ENCODE measurements at regions not wholly inside any gene's neighbourhood (a gene's known extent, or its start where the extent isn't known, plus 50 kb on each side); places are given as distances from the start of the nearest gene placed in this dataset.

DNA sequence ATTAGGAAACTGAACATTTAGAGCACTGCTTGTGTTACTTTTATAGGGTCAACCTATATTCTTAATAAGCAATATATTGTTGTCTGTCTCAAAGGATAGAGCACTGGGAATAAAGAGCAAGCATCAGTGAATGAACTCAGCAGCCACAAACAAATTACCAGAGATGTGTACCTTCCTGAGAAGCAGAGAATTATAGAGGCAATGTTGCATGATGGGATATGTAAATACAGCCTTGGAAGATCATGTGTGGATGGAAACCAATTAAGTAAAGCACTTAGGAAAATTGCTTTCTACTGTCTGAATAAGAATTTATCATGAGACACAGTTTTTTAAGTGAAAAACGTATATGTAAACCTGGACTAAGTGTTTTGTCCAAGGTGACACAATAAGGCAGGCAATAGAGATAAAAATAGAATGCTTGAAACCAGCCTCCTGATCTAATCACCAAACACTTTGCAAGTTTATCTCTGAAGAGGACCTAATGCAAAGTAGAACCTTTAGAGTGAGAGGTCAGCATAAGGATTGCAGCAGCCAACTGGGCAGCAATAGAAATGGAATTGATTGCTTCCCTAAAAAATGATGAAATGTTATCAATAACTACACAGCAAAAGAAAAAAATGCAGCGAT, 848.0 kb downstream of the TUSC7 start:
- no peak for DNase-seq (ENCODE audit: low read depth)

DNA sequence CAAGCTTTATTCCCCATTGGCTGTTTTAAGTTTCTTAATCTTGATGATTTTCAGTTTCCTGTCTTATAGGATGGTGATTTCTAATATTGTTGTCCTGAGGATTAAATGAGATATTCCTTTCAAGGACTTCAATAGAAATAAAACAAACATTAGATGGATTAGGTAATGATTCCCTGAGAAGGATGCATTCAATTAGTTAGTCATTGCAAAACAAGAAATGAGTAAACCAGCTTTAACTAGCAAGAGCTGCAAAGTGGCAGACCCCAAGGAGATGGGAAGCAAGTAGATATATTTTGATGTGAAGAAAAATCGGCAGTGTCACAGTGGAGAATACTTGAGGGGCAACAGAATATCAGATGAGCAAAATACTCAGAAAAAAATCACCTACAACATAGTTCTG, 849.1 kb downstream of the TUSC7 start:
- no peak for DNase-seq (ENCODE audit: low read depth)

DNA sequence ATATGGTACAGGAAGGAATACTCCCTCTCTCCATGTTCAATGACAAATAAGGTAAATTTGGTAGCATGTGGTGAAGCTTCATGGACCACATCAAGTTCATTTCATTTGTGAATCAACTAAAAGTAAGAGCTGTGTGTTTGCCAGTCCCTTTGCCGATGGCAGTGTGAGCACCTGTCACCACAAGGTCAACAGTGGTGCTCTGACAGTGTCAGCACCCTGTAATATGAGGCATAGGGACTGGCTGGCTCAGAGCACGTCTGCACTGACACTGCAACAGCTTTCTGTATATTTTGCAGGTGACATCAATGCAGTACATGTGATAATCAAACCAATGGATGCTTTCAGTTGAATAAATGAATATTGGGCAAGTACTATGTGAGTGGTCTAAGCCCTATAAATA, 852.4 kb downstream of the TUSC7 start:
- no peak for DNase-seq (ENCODE audit: low read depth)

DNA sequence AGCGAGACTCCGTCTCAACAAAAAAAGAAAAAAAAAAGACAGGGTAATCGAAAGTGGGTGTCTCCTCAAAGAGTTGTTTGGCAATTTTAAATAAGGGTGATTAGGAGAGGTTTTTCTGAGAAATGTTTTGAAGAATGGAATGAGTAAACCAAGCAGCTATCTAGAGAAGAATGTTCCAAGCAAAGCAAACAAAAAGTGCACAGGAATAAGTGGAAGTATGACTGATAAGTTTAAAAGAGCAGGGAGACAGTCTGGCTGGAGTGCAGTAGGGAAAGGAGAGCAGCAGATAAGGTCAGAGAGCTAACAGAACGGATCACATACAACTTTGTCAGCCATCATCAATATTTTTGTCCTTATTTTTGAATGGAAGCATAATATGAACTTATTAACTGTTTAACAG, 853.5 kb downstream of the TUSC7 start:
- DNase-seq (ENCODE audit: low read depth): no peak

DNA sequence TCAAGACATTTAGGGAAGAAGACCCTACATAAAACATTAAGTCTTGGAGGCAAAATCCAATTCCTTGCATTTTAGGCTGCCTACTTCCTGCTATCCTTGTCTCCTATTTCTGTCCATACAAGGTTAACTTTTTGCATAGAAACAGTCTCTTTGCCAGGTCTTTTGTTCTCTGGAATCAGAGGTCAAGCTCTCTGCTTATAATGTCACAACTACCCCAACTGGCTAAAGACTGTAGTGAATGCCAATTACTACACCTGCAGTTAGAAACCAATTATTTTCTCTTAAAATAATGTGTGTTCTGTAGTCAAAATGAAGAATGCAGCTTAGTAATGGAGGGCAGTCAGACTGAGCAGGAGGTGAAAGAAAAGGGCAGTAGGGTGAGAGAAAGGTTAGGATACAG, 856.2 kb downstream of the TUSC7 start:
- no peak for DNase-seq (ENCODE audit: low read depth)

DNA sequence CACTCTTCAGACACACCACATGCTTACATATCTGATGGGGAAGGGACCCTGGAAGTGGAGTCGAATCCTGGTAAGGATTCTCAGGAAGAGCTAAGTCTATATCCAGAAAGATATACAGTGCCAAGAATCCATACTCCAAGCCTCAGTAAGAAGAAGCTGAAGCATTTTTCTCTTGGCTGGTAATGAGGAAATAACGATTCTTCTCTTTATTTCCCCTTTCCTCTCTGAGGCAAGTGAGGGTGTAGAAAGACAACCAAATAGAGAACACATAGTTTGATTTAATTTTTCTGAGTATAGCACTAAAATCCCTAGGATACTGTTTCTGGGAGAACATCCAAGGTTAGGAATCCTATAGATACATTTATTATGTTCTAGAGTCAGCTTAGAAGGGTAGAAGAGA, 857.3 kb downstream of the TUSC7 start:
- no peak for DNase-seq (ENCODE audit: low read depth)

DNA sequence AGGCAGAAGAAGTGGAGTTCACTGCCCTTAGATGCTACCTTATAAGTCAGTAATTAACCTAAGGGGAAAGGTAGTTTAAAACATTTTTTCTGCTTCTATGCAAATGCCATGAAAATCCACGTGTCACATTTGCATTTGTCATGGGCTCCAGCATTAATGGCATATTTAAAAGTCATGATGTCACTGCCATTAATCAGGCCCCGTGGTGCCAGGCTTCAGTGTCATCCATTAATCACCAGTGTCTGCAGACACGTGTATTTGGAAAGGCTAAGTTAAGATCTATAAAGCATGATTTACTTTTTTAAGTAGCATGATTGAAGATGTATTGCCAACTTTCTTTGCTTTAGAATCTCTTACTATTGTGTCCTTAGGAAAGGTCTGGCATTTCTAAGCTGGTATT, 857.8 kb downstream of the TUSC7 start:
- no peak for DNase-seq (ENCODE audit: low read depth)

DNA sequence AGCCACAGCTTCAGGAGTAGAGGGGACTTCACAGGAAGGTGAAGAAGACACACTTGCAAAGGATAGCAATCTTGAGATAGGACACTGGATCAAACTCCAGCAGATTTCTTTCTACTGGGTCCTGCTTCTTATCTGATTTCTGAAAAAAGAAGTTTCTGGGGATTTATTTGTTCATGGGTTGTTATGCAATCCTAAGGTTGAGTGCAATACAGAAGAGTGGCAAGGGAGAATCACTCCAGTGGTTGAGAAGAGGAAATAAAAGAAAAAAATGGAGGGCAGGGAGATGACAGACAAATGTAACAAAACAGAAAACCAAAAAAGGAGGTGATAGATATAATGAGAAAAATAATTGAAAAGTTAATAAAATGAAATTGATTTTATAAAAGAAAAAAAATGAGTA, 858.3 kb downstream of the TUSC7 start:
- DNase-seq (ENCODE audit: low read depth): no peak

DNA sequence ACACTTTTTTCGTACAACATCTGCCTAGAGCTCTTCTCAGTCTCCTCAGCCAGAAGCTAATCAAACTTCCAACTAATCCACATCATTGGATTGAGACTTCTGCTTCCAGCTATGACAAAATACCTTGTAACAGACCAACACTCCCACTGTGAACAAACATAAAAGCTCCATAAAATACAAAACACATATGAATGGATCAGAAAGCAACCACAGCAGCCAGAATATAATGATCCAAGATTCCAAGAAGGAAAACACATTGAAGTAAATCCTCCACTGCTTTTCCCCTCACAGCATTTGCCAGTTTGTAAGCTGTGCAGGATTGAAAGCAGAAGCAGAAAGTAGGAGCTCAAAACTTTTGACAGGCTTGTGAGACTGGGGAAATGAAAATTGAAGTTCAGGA, 863.2 kb downstream of the TUSC7 start:
- DNase-seq (ENCODE audit: low read depth): no peak

DNA sequence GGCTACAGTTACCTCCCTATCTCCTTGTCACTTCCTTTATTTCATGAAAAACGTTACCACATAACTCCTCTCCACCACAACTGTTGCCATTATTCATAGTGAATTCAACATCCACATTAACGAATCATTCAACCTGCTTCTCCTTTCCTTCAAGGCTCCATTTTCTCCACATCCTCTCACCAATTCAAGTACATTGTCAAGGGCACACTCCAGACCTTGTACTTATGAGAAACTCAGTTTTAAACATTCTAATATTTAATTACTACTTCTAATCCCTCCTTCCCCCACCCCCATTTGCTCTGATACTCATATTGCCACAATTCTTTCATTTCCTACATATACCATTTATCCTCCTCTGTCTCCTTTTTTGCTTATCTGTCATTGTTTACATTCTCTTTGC, 871.2 kb downstream of the TUSC7 start:
- no peak for DNase-seq (ENCODE audit: low read depth)

DNA sequence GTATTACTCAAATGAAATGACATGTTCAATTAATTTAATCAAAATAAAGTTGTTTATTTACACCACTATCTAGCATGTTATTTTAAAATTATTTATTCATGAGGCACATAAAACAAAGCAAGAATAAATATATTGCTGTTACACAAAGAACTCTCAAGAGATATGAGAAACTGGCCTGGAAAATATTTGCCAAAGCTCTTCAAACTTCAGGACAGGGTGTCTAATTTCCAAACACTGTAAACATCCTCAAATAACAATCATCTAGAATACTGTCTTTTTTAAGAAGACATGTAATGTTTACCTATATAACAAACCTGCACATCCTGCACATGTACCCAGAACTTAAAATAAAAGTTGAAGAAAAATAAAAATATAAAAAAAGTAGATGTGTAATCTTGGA, 876.6 kb downstream of the TUSC7 start:
- no peak for DNase-seq (ENCODE audit: low read depth)

DNA sequence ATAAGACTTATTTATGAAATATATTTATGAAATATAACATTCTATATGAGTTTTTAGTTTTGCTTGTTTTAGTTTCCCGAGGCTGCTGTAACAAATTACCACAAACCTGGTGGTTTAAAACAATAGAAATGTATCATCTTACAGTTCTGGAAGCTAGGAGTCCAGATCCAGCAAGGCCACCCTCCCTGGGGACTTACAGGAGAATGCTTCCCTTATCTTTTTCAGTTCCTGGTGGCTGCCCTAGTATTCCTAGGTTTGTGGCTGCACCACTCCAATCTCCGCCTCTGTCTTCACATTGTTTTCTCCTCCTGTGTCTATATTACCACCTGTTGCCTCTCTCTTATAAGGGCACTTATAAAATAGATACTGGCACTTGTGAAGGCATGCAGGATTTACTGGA, 877.8 kb downstream of the TUSC7 start:
- no peak for DNase-seq (ENCODE audit: low read depth)

DNA sequence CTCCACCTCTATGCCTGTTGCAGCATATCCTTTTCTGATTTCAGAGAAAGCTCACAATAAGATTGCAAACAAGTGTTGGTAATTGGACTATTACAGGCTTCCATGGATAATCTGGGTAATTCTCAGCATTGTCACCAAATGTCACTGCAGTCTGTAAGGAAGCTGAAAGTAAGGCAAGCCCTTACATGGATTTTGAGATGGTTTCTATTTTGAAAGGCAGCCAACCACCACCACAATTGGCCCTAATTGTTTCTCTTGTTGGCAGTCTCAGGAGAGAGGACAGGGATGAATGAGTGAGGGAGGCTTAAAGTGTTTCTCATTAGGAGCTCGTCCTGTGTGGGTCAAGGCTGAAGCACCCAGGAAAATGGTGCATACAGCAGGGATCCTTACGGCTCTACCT, 879.9 kb downstream of the TUSC7 start:
- DNase-seq (ENCODE audit: low read depth): no peak

DNA sequence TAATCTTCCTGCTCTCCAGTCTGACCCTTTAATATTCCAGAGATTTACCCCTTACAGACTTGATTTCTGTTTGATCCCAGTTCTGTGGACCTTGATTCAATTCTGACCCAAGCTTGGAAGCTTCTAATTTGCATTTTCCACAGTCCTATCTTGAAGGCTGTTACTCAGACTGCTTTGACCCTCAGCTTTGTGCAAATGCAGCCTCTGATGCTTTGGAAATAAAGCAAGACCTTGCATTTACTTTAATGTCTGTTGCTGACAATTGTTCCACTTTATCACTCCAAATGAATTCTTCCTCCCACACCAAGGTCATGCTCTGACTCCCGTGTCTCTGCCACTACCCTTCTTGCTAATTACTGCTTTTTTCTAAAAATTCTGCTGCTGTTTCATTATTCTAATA, 886.0 kb downstream of the TUSC7 start:
- DNase-seq (ENCODE audit: low read depth): no peak

DNA sequence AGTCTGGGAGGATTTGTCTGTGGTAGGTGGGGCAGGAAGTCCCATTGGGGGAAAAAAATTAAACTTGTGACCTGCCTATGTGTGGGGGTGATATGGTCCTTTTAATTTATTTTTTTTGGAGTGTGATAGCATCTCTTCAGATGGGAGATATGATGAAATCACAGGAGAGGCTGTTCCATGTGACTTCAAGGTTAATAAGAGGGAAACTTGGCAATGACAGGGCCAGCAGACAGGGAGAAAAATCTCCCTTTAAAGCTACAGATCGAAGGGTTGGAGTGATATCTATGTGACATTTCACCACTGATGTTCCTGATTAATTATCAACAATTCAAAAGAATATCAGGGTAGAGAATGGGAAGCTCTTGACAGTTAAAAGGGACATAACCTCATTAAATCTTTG, 886.9 kb downstream of the TUSC7 start:
- no peak for DNase-seq (ENCODE audit: low read depth)

DNA sequence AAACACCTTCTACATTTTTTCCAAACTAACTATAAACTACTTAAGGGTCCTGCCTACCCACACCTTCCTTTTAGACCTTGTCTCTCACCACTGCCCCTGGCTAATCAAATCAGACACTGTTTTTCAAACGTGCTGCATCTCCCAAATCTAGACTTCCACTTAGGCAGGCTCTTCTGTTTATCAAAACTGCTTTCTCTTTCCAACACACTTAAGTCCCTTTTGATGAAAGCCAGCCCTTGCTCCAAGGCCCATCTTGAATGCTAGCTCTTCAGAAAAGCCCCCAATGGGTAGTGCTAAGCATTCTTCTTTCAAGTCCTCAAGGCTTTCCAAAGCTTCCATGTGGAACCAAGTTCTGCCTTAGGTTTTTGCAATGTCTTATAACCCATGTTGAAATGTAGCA, 888.3 kb downstream of the TUSC7 start:
- DNase-seq (ENCODE audit: low read depth): no peak

DNA sequence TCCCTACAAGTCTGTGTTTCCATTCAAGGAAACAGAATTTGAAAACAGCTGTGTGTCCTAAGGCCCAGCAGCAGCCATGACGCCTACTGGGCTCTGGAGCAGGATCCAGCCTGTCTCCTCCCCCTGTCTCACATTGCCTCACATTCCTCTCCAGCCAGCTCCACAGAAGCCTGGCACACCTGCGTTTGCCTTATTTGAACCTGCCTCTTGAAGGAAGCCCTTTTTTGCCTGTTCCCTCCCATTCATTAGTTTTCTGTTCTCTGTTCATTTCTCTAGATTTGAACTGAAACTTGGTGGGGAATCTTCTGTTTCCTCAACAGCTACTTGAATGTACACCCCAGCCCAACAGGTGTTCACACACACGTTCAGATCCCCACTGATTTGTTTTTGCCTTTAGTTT, 890.5 kb downstream of the TUSC7 start:
- no peak for DNase-seq (ENCODE audit: low read depth)

DNA sequence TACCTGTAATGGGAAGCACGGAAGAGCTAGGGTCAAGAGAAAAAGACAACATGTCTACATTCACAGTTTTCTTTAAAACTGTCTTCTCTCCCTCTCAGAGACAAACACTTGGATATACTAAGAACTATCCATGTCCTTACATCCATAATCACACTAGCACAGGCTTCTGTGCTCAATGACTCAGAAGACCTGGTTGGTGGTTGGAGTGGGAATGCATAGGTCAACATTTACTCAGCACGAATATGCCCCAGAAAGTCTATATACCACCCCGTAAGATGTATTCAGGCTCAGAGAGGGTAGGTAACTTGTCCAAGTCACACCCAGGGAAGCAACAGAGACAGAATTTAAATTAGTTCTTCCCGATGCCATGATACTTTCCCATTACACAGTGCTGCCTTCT, 891.1 kb downstream of the TUSC7 start:
- DNase-seq (ENCODE audit: low read depth): no peak

DNA sequence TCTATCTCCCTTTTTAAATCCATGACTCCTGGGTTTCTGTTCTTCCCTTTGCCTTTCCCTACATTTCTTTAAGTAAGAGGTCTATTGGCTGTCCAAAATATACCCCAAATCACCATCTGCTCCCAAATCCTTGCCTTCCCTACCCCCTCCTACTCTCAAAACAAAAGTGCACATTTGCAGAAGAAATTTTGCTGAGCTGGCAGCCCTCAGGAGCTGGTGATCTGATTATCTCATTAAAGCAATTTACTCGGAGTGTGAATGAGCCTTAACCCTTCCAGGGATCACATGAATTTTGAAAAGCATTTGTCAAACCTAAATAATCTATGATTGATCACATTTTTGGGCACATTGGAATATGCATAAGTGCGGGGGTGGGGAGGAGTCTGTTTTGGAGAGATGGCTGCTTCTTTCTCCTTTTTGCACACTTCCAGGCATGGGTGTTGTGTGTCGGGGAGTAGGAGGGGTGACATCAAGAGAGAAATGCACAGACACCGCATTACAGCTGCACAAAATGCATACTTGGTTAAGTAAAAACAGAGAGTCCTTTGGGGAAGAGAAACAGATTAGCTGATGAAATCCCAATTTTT, 892.6 kb downstream of the TUSC7 start:
- DNase-seq (ENCODE audit: low read depth): no peak

DNA sequence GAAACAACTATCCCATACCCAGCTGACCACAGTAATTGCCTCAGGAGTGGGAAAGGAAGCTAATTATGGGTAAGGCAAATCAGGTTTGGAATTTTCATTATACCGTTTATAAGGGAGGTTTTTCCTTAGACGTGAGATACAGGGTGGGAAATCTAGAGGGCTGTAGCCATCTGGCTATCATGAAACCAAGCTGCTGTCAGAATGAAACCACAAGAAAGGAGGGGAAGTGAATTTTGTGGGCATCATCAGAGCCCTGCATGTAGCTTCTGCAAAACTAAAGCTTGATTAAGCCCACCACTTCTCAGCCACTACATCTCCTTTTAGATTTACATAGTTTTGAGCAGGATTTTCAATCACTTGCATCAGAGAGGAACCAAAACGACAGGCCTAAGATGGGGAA, 893.5 kb downstream of the TUSC7 start:
- no peak for DNase-seq (ENCODE audit: low read depth)

DNA sequence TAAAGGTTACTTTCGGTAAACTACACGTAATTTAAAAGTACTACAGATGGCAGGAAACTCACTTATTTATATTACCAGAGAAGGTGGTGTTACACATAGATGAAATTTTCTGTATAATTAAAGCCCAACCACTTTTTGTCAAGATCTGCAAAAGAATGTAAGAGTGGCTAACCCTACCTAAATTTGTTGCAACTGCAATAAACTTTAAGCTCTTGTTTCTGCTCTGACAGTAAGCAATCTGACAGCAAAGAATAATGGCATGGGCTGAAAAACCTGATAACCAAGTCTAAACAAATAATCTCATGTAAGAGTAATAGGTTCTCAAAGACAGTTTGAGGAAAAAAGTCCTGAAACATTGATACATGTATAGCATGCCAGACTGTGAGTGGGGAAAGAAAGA, 897.3 kb downstream of the TUSC7 start:
- no peak for DNase-seq (ENCODE audit: low read depth)

DNA sequence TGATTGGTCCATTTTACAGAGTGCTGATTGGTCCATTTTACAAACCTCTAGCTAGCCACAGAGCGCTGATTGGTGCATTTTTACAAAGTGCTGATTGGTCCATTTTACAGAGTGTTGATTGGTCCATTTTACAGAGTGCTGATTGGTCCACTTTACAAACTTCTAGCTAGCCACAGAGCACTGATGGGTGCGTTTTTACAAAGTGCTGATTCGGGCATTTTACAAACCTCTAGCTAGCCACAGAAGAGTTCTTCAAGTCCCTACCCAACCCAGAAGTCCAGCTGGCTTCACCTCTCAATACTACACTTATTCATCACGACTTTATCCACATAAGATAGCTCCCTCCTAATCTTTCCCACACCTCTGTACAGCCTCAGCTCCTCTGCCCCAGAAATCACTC, 899.8 kb downstream of the TUSC7 start:
- no peak for DNase-seq (ENCODE audit: low read depth)

DNA sequence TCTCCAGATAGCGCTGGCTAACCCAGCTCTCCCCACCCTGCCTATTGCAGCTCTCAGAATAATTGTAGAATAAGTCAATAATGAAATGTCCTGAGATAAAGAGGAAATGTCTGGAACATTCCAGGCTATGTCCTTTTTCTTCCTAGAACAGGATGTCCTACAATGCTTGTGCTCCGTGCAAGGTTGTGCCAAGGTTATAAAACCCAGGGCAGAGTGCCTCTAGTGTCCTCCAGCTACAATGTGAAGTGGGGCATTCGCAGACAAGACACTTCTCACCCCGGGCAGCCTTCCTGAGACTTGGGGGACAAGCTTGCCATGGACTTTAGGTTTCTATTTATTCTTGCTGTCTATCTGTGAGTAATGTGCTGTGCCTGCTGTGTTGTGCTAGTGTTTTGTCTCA, 900.6 kb downstream of the TUSC7 start:
- DNase-seq (ENCODE audit: low read depth): no peak

DNA sequence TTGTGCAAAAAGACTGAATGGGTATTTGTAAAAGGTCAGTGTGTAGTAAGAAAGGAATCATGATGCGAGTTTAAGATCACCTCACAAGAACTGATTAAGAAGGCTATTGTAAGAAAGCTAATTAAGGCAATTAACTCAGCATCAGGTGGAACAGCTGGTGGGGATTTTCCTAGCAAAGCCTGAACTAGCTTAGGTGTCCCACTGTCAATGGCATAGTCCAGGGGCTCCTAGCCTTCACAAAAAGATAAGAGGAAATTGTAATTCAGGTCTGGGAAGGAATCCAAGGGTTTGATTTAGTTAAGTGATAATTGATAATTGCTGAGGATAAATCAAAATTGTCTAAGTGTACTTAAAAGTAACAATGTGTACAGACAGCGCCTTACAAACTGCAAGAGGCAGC, 901.6 kb downstream of the TUSC7 start:
- no peak for DNase-seq (ENCODE audit: low read depth)

DNA sequence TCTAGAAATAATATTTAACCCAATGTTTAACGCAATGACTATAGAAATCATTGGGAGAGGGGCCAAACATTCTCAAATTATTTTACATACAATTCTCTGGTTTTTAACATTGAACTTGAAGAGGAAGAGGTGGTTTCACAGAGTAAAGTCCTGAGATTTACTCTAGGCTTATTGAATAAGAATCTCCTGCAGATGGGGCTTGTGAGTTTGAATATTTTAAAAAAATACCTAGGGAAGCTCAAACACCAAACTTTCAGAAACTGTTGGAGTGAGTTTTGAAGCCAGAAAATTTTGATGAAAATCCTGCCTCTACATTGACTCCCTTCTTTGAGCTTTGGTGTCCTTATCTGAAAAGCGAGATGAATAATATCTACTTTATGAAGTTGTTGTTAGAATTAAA, 906.6 kb downstream of the TUSC7 start:
- no peak for DNase-seq (ENCODE audit: low read depth)

Data from activated T-helper 9 cell treated with anti-CD3 and anti-CD28 coated beads, Interleukin-2, amount 50 U/mL, for 16 hours (primary cell).